GM23338 (cell line): ENCODE measurements at regions not wholly inside any gene's neighbourhood (a gene's known extent, or its start where the extent isn't known, plus 50 kb on each side); places are given as distances from the start of the nearest gene placed in this dataset.

Source experiments
- ATAC-seq: fragments of 200-7000 bp; cut with Tn5 transposase; 3 replicates; pipeline ENCODE4 v1.9.1; 2020
- DNase-seq: peaks from one replicate; pipeline ENCODE4 v3.0.0-alpha.2; 2015; ENCODE audit warnings: low spot score
- H2AFZ ChIP-seq: fragments of 200-600 bp; sonication (generic); 2 replicates; pipeline ENCODE4 v1.8.0; 2016; ENCODE audit warnings: antibody characterized with exemption, mild to moderate bottlenecking, moderate library complexity
- H3F3A ChIP-seq: fragments of 200-600 bp; sonication (generic); replicated peaks from 2 replicates; pipeline ENCODE4 v1.8.0; 2017; ENCODE audit warnings: antibody characterized with exemption, mixed run types, low read depth
- H3K27ac ChIP-seq: fragments of 200-600 bp; sonication (generic); 2 replicates; pipeline ENCODE4 v1.6.1; 2016; ENCODE audit warnings: low read depth
- H3K27me3 ChIP-seq: fragments of 200-600 bp; sonication (generic); 2 replicates; pipeline ENCODE4 v1.8.0; 2016; ENCODE audit warnings: mild to moderate bottlenecking, mixed run types, moderate library complexity; ENCODE audit not compliant: insufficient read depth
- H3K36me3 ChIP-seq: fragments of 200-600 bp; sonication (generic); 2 replicates; pipeline ENCODE4 v1.8.0; 2016; ENCODE audit warnings: mild to moderate bottlenecking; ENCODE audit not compliant: insufficient read depth
- H3K4me1 ChIP-seq: fragments of 200-600 bp; sonication (generic); 2 replicates; pipeline ENCODE4 v1.8.0; 2016; ENCODE audit warnings: mild to moderate bottlenecking, moderate library complexity; ENCODE audit not compliant: insufficient read depth
- H3K4me2 ChIP-seq: fragments of 200-600 bp; sonication (generic); 2 replicates; pipeline ENCODE4 v1.7.1; 2017; ENCODE audit warnings: mixed run types
- H3K4me3 ChIP-seq: fragments of 200-600 bp; sonication (generic); 2 replicates; pipeline ENCODE4 v1.6.1; 2016; ENCODE audit warnings: mixed run types
- H3K79me2 ChIP-seq: fragments of 200-600 bp; sonication (generic); replicated peaks from 2 replicates; pipeline ENCODE4 v1.8.0; 2017; ENCODE audit warnings: mild to moderate bottlenecking; ENCODE audit not compliant: insufficient read depth
- H3K9me2 ChIP-seq: fragments of 200-600 bp; sonication (generic); 2 replicates; pipeline ENCODE4 v1.8.0; 2017; ENCODE audit not compliant: insufficient read depth
- H4K20me1 ChIP-seq: fragments of 200-600 bp; sonication (generic); replicated peaks from 2 replicates; pipeline ENCODE4 v1.8.0; 2017; ENCODE audit warnings: mild to moderate bottlenecking; ENCODE audit not compliant: insufficient read depth
- H3K27ac Mint-ChIP-seq: 2 replicates; pipeline ENCODE4 v1.8.0; 2020; ENCODE audit warnings: inconsistent platforms, mild to moderate bottlenecking, moderate library complexity, mixed read lengths
- H3K27me3 Mint-ChIP-seq: 3 replicates; pipeline ENCODE4 v1.8.0; 2022; ENCODE audit warnings: low read depth, mild to moderate bottlenecking, moderate library complexity, mixed read lengths, inconsistent platforms; ENCODE audit not compliant: insufficient read depth, poor library complexity
- H3K36me3 Mint-ChIP-seq: 3 replicates; pipeline ENCODE4 v1.8.0; 2021; ENCODE audit warnings: low read depth, mild to moderate bottlenecking, inconsistent platforms, moderate library complexity, mixed read lengths
- H3K4me1 Mint-ChIP-seq: 3 replicates; pipeline ENCODE4 v1.8.0; 2020; ENCODE audit warnings: mild to moderate bottlenecking, inconsistent platforms, mixed read lengths
- H3K4me3 Mint-ChIP-seq: 3 replicates; pipeline ENCODE4 v1.8.0; 2021; ENCODE audit warnings: moderate library complexity, mild to moderate bottlenecking, inconsistent platforms, mixed read lengths
- H3K9me3 Mint-ChIP-seq: 3 replicates; pipeline ENCODE4 v1.8.0; 2020; ENCODE audit warnings: moderate library complexity, mild to moderate bottlenecking, inconsistent platforms, mixed read lengths
- CREB1 ChIP-seq: fragments of 250-450 bp; sonication (Bioruptor Pico); IDR thresholded peaks from 2 replicates; pipeline ENCODE4 v1.5.0; 2020; ENCODE audit warnings: low read depth, mild to moderate bottlenecking, moderate library complexity
- EZH2 ChIP-seq: fragments of 200-600 bp; sonication (generic); IDR thresholded peaks from one replicate; pipeline ENCODE4 v1.8.0; 2017; ENCODE audit warnings: antibody characterized with exemption, mild to moderate bottlenecking, low read depth; ENCODE audit not compliant: unreplicated experiment
- EZH2phosphoT487 ChIP-seq: fragments of 200-600 bp; sonication (generic); IDR thresholded peaks from one replicate; pipeline ENCODE4 v1.8.1; 2018; ENCODE audit warnings: antibody characterized with exemption; ENCODE audit not compliant: unreplicated experiment
- JUNB ChIP-seq: IDR thresholded peaks from one replicate; pipeline ENCODE4 v1.6.1; 2016; ENCODE audit warnings: antibody characterized with exemption; ENCODE audit not compliant: unreplicated experiment
- NANOG ChIP-seq: IDR thresholded peaks from 2 replicates; pipeline ENCODE4 v1.6.1; 2016; ENCODE audit warnings: antibody characterized with exemption, borderline replicate concordance
- POLR2AphosphoS5 ChIP-seq: IDR thresholded peaks from 2 replicates; pipeline ENCODE4 v1.6.1; 2016; ENCODE audit warnings: antibody characterized with exemption, low read depth
- STAT1 ChIP-seq: IDR thresholded peaks from one replicate; pipeline ENCODE4 v1.6.1; 2016; ENCODE audit warnings: antibody characterized with exemption; ENCODE audit not compliant: unreplicated experiment
- ZNF114 ChIP-seq: fragments of 250-450 bp; sonication (Bioruptor Pico); IDR thresholded peaks from 2 replicates; pipeline ENCODE4 v1.5.0; 2020; ENCODE audit warnings: mild to moderate bottlenecking, moderate library complexity
- ZNF331 ChIP-seq: fragments of 250-450 bp; sonication (Bioruptor Pico); IDR thresholded peaks from 2 replicates; pipeline ENCODE4 v1.5.0; 2020; ENCODE audit warnings: low read depth, mild to moderate bottlenecking, moderate library complexity
- TF ChIP-seq, protein P1 (sequence below), 2 experiments: fragments of 200-600 bp in 1 of 2; sonication (generic) in 1 of 2; conservative IDR thresholded peaks; 2 replicates each; pipeline versions ENCODE4 v1.5.1 to v1.6.1; 2016 to 2017; ENCODE audit warnings: antibody characterized with exemption in 2 of 2, low read depth in 2 of 2, mild to moderate bottlenecking in 2 of 2, moderate library complexity in 1 of 2
- TF ChIP-seq, protein P2 (sequence below): IDR thresholded peaks from one replicate; pipeline ENCODE4 v1.6.1; 2018; ENCODE audit warnings: antibody characterized with exemption; ENCODE audit not compliant: unreplicated experiment
- TF ChIP-seq, protein P3 (sequence below): IDR thresholded peaks from 2 replicates; pipeline ENCODE4 v1.6.1; 2016; ENCODE audit warnings: antibody characterized with exemption
- TF ChIP-seq, protein P4 (sequence below): fragments of 250-450 bp; sonication (Bioruptor Pico); IDR thresholded peaks from 2 replicates; pipeline ENCODE4 v1.5.0; 2020; ENCODE audit warnings: mild to moderate bottlenecking, moderate library complexity

DNA sequence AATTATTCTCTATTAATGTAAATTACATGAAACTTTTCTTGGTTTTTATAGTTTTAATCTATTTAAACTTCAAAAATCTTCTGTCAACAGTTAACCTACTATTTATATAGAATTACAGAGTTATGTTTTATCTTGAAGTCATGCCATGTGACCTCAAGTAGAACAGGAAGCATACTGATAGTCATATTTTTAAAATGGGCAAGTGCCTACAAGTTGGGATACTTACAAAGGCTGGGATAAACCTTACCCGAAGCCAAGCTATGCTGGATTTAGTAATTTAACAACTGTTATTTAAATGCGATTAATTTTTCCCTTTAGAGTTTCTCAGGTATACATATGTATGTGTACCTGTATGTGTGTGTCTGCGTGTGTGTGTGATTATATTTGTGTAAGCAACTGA, 266.9 kb downstream of the RASSF9 start:
- Mint-ChIP-seq H3K27me3 (peaks cover 2% of the 10 kb centered on the region), H3K4me3 (no peak overlapping the region), H3K27ac (no peak overlapping the region), H3K9me3 (no peaks in the 10 kb centered on the region), H3K4me1 (0 out of 3 replicates have a peak, but pooled peaks cover 2% of the 10 kb centered on the region), H3K36me3 (no peaks in the 10 kb centered on the region)
- no peaks in the 10 kb centered on the region for H3K36me3 ChIP-seq
- no peaks in the 10 kb centered on the region for H4K20me1 ChIP-seq
- H3K4me1 ChIP-seq = no peaks in the 10 kb centered on the region
- no peak overlapping the region for H3K4me2 ChIP-seq
- H3K4me3 ChIP-seq = no peak overlapping the region
- no peaks in the 10 kb centered on the region for H3K79me2 ChIP-seq
- ATAC-seq (no peak), DNase-seq (no peak)
- no peaks in the 10 kb centered on the region for H3K9me2 ChIP-seq
- no peak for TF ChIP-seq STAT1
- TF ChIP-seq ZNF331 (CRISPR knock-in tag) = no peak
- TF ChIP-seq CREB1 (CRISPR knock-in tag) = no peak
- TF ChIP-seq, protein P1, sequence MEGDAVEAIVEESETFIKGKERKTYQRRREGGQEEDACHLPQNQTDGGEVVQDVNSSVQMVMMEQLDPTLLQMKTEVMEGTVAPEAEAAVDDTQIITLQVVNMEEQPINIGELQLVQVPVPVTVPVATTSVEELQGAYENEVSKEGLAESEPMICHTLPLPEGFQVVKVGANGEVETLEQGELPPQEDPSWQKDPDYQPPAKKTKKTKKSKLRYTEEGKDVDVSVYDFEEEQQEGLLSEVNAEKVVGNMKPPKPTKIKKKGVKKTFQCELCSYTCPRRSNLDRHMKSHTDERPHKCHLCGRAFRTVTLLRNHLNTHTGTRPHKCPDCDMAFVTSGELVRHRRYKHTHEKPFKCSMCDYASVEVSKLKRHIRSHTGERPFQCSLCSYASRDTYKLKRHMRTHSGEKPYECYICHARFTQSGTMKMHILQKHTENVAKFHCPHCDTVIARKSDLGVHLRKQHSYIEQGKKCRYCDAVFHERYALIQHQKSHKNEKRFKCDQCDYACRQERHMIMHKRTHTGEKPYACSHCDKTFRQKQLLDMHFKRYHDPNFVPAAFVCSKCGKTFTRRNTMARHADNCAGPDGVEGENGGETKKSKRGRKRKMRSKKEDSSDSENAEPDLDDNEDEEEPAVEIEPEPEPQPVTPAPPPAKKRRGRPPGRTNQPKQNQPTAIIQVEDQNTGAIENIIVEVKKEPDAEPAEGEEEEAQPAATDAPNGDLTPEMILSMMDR (conservative IDR thresholded peaks at IDR 0.05; ENCODE audit: low read depth in 2 of 2) = no peak
- TF ChIP-seq, protein P2, sequence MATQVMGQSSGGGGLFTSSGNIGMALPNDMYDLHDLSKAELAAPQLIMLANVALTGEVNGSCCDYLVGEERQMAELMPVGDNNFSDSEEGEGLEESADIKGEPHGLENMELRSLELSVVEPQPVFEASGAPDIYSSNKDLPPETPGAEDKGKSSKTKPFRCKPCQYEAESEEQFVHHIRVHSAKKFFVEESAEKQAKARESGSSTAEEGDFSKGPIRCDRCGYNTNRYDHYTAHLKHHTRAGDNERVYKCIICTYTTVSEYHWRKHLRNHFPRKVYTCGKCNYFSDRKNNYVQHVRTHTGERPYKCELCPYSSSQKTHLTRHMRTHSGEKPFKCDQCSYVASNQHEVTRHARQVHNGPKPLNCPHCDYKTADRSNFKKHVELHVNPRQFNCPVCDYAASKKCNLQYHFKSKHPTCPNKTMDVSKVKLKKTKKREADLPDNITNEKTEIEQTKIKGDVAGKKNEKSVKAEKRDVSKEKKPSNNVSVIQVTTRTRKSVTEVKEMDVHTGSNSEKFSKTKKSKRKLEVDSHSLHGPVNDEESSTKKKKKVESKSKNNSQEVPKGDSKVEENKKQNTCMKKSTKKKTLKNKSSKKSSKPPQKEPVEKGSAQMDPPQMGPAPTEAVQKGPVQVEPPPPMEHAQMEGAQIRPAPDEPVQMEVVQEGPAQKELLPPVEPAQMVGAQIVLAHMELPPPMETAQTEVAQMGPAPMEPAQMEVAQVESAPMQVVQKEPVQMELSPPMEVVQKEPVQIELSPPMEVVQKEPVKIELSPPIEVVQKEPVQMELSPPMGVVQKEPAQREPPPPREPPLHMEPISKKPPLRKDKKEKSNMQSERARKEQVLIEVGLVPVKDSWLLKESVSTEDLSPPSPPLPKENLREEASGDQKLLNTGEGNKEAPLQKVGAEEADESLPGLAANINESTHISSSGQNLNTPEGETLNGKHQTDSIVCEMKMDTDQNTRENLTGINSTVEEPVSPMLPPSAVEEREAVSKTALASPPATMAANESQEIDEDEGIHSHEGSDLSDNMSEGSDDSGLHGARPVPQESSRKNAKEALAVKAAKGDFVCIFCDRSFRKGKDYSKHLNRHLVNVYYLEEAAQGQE = no peak
- TF ChIP-seq NANOG = no peak
- TF ChIP-seq, protein P3, sequence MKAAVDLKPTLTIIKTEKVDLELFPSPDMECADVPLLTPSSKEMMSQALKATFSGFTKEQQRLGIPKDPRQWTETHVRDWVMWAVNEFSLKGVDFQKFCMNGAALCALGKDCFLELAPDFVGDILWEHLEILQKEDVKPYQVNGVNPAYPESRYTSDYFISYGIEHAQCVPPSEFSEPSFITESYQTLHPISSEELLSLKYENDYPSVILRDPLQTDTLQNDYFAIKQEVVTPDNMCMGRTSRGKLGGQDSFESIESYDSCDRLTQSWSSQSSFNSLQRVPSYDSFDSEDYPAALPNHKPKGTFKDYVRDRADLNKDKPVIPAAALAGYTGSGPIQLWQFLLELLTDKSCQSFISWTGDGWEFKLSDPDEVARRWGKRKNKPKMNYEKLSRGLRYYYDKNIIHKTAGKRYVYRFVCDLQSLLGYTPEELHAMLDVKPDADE = no peak
- no peak for TF ChIP-seq ZNF114 (CRISPR knock-in tag)
- TF ChIP-seq POLR2AphosphoS5 = no peak
- no peak for TF ChIP-seq EZH2
- no peak for TF ChIP-seq JUNB
- TF ChIP-seq, protein P4, sequence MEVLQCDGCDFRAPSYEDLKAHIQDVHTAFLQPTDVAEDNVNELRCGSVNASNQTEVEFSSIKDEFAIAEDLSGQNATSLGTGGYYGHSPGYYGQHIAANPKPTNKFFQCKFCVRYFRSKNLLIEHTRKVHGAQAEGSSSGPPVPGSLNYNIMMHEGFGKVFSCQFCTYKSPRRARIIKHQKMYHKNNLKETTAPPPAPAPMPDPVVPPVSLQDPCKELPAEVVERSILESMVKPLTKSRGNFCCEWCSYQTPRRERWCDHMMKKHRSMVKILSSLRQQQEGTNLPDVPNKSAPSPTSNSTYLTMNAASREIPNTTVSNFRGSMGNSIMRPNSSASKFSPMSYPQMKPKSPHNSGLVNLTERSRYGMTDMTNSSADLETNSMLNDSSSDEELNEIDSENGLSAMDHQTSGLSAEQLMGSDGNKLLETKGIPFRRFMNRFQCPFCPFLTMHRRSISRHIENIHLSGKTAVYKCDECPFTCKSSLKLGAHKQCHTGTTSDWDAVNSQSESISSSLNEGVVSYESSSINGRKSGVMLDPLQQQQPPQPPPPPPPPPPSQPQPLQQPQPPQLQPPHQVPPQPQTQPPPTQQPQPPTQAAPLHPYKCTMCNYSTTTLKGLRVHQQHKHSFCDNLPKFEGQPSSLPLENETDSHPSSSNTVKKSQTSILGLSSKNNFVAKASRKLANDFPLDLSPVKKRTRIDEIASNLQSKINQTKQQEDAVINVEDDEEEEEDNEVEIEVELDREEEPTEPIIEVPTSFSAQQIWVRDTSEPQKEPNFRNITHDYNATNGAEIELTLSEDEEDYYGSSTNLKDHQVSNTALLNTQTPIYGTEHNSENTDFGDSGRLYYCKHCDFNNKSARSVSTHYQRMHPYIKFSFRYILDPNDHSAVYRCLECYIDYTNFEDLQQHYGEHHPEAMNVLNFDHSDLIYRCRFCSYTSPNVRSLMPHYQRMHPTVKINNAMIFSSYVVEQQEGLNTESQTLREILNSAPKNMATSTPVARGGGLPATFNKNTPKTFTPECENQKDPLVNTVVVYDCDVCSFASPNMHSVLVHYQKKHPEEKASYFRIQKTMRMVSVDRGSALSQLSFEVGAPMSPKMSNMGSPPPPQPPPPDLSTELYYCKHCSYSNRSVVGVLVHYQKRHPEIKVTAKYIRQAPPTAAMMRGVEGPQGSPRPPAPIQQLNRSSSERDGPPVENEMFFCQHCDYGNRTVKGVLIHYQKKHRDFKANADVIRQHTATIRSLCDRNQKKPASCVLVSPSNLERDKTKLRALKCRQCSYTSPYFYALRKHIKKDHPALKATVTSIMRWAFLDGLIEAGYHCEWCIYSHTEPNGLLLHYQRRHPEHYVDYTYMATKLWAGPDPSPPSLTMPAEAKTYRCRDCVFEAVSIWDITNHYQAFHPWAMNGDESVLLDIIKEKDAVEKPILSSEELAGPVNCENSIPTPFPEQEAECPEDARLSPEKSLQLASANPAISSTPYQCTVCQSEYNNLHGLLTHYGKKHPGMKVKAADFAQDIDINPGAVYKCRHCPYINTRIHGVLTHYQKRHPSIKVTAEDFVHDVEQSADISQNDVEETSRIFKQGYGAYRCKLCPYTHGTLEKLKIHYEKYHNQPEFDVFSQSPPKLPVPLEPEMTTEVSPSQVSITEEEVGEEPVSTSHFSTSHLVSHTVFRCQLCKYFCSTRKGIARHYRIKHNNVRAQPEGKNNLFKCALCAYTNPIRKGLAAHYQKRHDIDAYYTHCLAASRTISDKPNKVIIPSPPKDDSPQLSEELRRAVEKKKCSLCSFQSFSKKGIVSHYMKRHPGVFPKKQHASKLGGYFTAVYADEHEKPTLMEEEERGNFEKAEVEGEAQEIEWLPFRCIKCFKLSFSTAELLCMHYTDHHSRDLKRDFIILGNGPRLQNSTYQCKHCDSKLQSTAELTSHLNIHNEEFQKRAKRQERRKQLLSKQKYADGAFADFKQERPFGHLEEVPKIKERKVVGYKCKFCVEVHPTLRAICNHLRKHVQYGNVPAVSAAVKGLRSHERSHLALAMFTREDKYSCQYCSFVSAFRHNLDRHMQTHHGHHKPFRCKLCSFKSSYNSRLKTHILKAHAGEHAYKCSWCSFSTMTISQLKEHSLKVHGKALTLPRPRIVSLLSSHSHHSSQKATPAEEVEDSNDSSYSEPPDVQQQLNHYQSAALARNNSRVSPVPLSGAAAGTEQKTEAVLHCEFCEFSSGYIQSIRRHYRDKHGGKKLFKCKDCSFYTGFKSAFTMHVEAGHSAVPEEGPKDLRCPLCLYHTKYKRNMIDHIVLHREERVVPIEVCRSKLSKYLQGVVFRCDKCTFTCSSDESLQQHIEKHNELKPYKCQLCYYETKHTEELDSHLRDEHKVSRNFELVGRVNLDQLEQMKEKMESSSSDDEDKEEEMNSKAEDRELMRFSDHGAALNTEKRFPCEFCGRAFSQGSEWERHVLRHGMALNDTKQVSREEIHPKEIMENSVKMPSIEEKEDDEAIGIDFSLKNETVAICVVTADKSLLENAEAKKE = no peak
- no peak for TF ChIP-seq EZH2phosphoT487
- H3K27me3 ChIP-seq = no peaks in the 10 kb centered on the region
- H2AFZ ChIP-seq = no peak overlapping the region
- no peak overlapping the region for H3K27ac ChIP-seq
- no peaks in the 10 kb centered on the region for H3F3A ChIP-seq
